Inferior parietal cortex (tissue), 1 donor: ENCODE measurements at regions not wholly inside any gene's neighbourhood (a gene's known extent, or its start where the extent isn't known, plus 50 kb on each side); places are given as distances from the start of the nearest gene placed in this dataset.
"Not testable (repeated sequence)": the region's sequence is repeated elsewhere in the genome, so short reads cannot be mapped to it uniquely, and the experiment has no call there.

Experiments
- DNase-seq: peaks from one replicate; pipeline ENCODE4 v3.0.0-alpha.2; 2016; ENCODE audit errors: extremely low spot score

DNA sequence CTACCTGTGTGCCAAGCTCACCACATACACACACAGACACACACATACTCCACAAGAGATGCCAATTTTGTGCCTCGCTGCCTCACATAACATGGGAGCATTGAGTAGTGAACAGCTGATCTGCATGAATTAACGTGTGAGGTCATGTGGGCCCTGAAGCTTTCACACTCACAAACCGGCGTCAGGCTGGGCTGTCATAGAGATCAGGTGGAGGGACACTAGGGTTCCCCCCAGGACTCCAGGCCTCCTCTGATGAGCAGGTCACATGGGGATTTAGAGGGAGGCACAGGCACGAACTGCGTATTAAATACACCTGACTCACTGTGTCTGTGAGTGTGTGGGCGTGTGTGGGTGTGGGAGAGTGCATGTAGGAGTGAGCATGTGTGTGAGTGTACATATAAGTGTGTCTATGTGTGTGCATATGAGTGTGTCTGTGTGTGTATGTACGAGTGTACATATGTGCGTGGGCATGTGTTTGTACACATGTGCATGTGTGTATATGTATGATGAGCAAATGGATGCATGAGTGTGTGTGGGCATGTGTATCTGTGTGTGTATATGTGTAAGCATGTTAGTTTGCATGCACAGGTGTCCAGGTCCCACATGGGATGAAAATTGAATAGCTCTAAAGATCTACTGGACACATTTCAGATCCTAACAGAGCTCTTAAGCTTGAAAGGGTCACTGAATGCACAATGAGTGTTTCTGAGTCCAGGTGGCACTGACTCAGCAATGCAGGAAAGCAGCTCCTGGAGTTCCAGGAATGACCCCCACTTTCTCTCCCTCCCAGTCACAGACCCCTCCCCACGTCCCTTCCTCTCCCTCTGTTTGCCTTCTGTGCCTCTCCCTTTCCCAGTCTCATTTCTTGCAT lies 336.6 kb downstream of the PREX1 start:
- DNase-seq, result no peak

DNA sequence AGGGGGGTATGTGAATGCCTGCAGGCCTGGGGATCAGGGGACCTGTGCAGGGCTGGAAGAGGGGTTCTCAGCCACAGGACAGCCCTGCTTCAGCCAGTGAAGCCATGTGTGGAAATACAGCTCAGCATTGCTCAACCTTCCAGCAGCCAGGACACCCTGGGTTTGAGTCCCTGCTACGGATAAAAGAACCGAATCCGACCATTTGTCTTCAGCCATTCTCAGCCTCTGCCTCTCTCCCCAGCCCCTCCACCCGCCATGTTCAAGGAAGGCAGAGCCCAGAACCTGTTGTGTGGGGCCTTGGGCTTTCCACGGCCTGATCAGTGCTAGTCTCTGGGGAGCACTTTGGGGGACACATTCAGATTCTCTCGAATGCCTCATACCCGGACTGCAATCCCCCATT lies 337.5 kb downstream of the PREX1 start:
- not testable (repeated sequence) for DNase-seq

DNA sequence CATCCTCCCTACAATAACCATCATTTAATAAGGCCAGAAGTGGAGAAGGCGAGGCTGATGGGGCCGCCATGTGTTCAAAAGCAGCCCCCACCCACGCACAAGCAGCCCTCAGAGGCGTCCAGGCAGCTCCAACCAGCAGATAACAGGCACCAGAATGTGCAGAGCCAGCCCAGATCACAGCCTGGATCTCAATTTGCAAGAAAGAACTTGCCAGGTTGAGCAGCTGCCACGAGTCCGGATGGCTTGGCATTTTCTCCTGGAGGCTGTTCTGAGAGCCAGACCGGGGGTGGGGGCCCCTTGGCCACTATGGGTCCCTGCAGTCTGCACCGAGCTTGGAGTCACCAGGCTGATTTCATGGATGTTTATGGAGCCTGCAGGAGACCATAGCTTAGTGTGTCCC lies 338.1 kb downstream of the PREX1 start:
- DNase-seq, result peak; percentile 20

DNA sequence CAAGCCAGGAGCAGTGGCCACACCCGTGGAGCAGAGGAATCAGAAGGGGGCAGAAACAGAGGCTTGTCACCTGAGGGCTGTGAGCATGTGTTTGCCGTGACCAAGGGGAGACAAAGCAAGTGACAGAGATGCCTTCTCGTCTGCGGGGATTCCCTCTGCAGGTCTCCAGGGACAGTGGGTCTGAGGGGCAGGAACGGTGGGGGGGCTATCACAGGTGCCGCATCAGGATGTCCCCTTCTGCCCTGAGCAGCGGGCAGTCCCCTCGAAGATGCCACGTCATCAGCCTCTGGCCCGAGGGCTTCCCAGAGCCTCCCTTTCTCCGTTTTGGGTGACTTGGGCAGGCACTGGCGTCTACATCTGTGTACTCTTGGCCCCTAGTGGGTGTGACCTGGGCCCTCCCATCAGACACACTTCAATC lies 338.7 kb downstream of the PREX1 start:
- no peak for DNase-seq

DNA sequence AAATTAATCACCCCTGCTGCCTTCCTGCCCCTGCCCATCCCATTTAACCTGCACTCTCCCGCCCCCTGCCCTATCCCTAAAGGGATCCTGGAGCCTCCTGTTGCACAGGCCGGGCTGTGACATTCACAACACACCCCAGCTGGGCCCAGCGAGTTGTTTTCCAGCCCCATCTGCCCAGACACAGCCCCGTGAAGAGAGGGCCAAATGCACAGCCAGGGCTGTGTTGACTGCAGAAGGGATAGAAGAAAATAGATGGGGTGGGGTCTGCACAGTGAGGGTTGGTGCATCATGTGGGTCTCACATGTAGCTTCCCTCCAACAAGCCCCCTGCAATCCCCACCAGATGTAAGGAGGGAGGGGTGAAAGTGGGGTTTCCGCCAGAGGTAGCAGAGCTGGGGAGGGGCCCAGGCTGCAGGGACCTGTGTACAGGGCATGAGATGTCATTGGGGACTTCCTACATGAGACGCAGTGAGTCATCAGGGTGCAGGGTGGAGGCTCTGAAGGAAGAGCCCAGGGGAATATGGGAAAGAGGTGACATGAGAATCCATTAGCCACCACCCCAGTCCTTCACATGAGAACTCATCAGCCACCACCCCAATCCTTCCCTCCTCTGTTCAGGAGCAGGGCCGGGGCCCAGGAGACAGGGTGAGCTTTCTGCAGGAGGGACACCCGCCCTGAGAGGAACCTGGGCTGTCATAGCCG lies 339.3 kb downstream of the PREX1 start:
- not testable (repeated sequence) for DNase-seq

DNA sequence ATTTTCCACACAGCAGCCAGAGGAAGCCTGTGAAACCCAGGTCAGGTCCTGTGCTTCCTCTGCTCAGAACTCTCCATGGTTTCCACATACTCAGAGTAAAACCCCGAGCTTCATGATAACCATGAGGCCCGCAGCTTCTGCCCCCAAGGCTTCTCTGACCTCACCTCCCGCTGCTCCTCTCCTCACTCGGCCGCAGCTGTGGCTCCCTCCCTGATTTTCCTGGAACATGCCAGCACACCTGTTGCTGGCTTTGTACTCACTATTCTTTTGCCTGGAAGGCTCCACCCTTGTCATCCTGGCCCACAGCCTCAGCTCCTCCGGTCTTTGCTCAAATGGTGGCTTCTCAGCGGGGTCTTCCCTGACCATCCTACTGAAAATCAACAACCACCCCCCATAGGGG lies 341.7 kb downstream of the PREX1 start:
- DNase-seq, result no peak

DNA sequence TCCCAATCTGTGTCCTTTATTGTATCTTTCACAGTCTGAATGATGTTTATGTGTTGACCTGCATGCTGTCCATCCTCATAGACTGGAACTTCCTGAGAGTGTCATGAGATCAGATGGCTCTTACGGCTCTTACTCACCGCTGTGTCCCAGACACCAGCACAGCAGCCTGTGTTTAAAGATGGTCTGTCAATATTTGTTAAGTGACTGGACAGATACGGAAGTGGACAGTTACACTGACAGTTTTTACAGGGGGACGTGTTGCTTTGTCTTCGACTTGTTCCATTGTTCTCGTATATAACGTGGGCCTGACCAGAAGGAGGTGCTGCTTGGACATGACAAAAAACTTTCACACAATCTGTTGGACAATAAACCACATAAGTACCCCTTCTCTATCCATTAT lies 342.6 kb downstream of the PREX1 start:
- DNase-seq, result not testable (repeated sequence)

DNA sequence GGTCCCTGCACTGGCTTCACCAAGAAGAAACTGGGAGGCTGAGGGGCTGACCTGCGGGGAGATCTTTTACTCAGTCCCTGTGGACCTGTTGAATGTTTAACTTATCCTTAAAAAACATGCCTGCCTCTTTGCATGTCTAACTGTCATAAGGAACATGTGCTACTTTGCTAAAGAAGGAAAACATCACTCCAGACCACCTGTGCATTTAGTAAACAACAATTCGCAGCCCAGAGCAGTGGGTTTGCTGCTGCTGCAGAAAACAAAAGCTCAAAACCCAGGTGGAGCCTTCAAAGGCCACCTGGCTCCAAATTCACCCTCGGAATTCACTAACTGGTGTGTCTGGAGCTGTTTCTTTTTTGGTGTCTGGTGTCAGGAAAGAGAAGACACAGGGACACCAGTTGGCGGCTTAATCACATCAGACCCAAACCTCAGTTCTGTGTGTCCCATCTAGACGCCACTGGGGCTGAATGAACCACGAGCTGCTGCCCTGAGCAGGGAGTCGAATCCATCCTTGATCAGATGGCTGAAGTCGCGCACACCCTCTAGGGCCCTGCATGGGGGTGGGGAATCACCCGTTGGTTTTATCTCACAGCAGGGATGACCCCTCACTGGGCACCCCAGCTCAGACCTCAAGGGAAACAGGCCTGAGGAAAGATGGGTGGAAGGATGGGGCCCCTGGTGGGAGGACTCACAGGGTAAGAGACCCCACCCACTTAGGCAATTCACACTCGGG lies 344.3 kb downstream of the PREX1 start:
- DNase-seq, result no peak

DNA sequence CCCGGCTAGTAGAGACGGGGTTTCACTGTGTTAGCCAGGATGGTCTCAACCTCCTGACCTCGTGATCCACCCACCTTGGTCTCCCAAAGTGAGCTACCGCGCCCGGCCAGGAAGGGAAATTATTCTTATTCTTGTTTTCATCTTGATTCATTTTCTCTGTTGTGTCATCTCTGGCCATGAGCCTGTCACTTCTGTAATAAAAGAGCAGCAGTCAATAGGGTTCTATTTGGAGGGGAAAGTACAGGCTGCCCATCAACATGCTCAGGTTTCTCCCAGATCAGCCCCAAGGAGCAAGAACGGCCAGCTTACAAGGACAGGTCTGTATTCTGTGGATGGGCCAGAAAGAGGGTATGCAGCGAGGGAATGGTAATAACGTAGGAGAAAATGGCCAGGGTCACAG lies 345.0 kb downstream of the PREX1 start:
- DNase-seq, result no peak

DNA sequence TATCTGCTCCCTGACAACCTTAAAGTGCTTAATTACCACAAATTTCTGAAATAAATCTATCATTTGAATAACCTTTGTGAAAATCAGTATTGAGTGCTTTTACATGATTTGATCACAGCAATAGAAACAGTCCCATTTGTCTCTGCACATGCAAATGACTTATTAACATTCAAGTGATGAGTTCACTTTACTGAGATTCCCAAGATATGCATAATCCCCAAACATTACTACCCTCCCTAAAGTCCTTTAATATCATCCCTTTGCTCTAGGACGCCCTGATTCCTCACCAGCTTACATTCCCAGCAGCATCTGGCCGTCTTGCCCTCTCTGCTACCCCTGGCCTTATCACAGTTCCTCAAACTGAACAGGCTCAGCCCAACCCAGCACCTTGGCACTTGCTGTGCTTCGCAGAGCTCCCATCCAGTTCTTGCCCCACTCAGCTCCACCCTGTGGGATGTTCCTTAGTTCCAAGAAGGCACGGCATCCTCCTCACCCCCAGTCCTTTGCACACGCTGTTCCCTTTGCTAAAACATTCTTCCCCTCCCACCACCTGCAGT lies 347.5 kb downstream of the PREX1 start:
- DNase-seq, result no peak

DNA sequence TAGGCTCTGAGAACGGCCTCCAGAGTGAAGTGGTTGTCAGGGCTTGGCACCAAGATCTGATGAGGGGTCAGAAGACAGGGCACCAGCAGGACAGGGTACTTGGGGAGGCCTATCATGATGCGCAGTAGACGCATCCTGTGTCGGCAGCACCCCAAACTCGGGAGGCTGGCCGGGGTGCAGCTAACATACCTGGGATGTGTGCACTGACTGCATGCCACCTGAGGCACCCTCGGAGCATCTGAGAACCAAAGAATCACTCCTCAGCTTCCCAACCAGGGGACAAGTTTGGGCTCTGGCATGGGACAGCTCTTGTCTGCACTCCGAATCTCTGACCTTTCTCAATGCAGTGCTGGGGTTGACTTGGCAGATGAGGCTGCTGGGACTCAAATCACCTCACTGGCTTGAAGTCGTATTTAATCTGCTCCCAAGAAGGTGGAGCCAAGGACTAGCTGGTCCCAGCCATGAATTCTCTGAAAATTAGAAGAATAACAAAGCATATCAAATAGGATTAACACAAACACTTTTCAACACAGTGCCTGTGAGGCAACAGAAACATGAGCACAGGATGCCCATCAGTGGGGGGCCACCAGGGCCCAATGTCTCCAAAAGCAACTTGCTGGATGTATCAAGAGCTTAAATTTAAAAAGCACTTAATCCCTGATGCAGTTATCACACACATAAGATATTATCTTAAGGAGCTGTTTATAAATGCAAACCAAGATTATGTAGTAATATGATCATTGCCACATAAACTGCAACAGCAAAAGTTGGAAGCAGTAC lies 348.8 kb downstream of the PREX1 start:
- no peak for DNase-seq

DNA sequence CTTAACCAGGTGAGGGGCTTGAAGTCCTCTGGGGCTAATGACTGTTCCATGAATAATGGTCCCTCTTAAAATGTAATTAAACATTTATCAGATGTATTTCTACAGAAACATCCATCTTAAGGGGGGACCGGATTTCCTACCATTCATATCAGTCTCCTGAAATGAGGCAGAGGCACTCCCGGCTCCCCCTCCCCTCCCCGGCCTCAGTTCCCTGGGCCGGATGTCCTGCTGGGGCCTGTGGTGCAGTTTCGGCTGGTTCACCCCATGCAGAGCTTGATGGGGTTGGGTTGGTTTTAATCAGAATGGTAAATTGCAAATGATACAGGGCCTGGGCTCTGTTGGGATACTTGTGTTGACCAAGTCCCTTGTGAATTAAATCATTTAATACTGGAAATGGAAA lies 349.4 kb downstream of the PREX1 start:
- no peak for DNase-seq

DNA sequence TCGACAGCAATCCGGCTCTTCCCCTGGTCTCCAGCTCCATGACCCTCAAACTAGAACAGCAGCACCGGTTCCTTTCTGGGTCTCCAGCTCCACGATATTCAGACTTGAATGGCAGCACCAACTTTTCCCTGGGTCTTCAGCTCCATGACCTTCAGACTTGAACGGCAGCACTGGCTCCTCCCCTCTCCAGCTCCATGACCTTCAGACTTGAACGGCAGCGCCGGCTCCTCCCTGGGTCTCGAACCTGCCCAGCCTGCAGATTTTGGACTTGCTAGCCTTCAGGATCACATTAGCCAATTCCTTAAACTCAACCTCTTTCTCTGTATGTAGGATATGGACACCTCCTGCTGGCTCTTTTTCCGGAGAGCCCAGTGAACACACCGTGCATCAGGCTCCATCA lies 350.9 kb downstream of the PREX1 start:
- no peak for DNase-seq

DNA sequence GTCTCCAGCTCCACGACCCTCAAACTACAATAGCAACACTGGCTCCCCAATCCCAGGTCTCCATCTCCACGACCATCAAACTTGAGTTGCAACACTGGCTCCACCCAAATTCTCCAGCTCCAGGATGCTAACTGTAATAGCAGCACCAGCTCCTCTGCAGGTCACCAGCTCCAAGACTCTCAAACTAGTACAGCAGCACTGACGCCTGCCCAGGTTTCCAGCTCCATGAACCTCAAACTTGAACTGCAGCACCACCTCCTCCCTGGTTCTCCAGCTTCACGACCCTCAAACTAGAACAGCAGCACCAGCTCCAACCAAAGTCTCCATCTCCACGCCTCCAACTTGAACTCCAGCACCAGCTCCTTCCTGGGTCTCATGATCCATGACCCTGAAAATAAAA lies 353.8 kb downstream of the PREX1 start:
- no peak for DNase-seq

DNA sequence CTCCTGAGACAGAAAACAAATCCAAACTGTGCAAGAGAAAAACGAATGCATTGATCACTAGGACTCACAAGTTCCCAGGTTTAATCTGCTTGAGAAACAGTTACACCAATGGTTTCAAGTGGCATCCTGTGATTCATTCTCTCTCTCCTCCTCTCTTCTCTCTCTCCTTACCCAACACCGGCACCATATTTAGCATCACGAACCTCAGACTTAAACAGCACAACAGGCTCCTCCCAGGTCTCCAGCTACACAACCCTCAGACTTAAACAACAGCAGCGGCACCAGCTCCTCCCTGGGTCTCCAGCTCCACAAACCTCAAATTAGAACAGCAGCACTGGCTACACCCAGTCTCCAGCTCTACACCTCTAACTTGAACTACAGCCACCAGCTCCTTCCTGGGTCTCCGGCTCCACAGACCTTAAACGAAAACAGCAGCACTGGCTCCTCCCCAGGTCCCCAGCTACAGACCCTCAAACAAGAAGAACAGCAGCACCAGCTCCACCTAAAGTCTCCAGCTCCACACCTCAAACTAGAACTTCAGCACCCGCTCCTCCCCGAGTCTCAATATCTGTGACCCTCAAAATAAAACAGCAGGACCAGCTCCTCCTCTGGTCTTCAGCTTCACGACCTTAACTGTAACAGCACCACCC lies 355.9 kb downstream of the PREX1 start:
- no peak for DNase-seq

DNA sequence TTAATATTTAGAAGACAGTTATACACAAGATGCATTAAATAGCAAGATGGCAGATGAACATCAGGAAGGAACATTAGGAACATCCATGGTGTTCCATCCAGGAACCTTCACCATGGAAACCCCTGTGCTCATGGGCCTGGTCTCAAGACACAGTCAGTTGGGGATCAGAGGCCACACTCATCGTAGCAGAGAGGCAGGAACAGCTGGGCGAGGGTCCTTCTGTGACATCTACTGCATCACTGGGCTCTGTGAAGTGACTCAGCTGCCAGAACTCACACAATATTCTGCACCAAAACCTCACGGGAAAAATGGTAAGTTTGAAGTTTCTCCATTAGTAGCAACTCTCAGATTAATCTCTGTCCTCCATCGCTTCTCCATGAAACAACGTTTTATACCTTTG lies 356.6 kb downstream of the PREX1 start:
- no peak for DNase-seq

DNA sequence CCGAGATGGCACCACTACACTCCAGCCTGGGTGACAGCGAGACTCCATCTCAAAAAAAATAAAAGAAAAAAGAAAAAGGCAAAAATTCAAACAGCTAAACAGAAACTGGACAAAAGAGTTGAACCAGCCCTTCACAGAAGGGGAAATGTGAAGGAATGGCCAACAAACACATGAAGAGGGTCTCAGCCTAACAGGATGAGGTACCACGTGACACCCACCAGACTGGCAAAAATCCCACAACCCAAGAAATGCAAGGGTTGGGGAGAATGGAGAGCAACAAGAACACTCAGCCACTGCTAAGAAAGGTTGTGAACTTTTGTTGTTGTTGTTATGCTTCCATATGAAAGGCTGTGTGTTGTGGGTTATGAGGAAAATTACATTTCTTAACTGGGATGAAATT lies 357.7 kb downstream of the PREX1 start:
- DNase-seq, result no peak

DNA sequence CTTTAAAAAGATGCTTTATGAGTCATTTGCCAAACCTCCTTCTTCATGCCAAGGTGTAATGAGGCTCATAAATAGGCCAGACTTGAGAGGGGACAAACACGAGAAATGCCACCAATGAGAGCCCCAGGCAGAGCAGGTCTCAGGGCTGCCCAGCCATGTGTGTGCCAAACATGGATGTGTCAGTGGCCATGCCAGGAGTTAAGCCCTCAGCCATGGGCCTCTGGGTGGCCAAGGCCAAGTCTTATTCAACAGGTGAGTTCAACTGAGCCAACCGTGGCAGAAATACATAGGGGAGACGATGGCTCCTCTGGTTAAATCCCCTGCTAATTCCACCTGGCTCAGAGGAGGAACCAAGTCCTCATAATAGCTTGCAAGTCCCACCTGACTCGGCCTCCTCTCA lies 358.8 kb downstream of the PREX1 start:
- no peak for DNase-seq

DNA sequence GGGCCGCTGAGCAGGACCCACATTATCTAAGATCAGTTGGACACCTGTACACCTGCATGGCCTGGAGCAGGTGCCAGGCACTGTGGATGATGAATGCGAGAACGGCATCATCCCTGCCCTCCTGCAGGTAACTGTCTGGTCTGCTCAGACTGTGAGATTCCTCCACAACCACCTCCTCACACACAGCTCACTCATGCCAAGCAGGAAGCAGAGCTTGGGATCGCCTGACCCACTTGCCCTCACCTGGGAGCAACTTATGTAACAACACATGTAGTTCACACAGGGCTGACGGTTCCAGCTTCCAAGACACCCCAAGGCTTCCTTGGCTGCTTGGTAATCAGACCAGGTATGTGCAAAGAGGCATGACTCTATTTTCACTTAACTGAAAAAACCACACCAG lies 359.2 kb downstream of the PREX1 start:
- DNase-seq, result no peak

DNA sequence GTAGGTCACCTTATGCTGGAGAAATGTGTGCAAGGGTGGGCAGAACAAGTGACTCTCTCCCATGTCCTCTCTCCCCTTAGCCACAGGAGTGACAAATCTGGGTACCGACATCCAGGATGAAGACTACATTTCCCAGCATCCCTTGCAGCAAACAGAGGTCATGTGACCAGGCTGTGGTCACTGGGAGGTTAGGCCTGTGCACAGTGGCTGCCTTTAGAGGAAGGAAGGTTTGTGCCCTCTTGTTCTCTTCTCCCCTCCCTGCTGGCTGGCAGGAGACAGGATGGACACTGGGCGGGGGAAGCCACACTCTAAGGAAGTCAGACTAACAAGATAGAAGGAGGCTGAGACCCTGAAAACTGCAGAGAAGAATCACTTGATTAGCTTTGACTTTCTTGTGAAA lies 360.2 kb downstream of the PREX1 start:
- no peak for DNase-seq

DNA sequence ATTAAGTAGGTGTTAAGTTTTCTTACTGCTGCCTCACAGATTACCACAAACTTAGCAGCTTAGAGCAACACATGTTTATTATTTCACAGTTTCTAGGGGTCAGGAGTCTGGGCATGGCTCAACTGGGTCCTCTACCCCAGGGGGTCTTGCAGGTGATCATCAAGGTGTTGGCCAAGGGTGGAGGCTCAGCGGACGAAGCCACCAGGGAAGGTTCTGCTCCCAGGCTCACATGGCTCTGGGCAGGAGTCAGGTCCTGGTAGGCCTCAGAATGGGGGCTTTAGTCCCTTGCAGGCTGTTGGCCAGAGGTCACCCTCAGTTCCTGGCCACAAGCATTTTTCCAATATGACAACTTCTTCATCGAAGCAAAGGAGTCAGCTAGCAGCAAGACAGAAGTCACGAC lies 362.5 kb downstream of the PREX1 start:
- DNase-seq, result no peak
